SK-N-SH (cell line): ENCODE measurements at regions not wholly inside any gene's neighbourhood (a gene's known extent, or its start where the extent isn't known, plus 50 kb on each side); places are given as distances from the start of the nearest gene placed in this dataset.

Source experiments
- CTCF ChIA-PET: fragments of 300-600, 350-600 bp; formaldehyde crosslinking; extraction: SDS; loops from one replicate; lab custom pipeline; 2021; lab: Yijun Ruan, JAX
- POLR2A ChIA-PET: fragments of 350-600 bp; sonication (Branson Sonifier 250); formaldehyde crosslinking; extraction: SDS; loops from one replicate; lab custom pipeline; 2020; ENCODE audit warnings: antibody characterized with exemption, inconsistent platforms; lab: Yijun Ruan, JAX
- DNase-seq: peaks from one replicate; pipeline ENCODE4 v3.0.0; 2012
- H2AFZ ChIP-seq: fragments of 200-600 bp; sonication (generic); 2 replicates; pipeline ENCODE4 v1.8.1; 2016; ENCODE audit warnings: antibody characterized with exemption, mild to moderate bottlenecking, low read depth
- H3F3A ChIP-seq: fragments of 200-600 bp; sonication (generic); replicated peaks from 2 replicates; pipeline ENCODE3; 2016; ENCODE audit warnings: antibody characterized with exemption, mild to moderate bottlenecking; ENCODE audit not compliant: insufficient read depth
- H3K27ac ChIP-seq, 2 experiments: fragments of 200-500 bp in 1 of 2; fragments of 200-600 bp in 1 of 2; sonication (Bioruptor generic) in 1 of 2; sonication (generic), shearing (Covaris generic) in 1 of 2; 2 replicates each; pipeline versions ENCODE4 v1.5.1 to v1.6.1; 2014 to 2016; ENCODE audit warnings: low read depth in 2 of 2, inconsistent platforms in 1 of 2, low read length in 1 of 2, mild to moderate bottlenecking in 1 of 2, mixed read lengths in 1 of 2
- H3K27me3 ChIP-seq: fragments of 200-600 bp; sonication (generic), shearing (Covaris generic); 2 replicates; pipeline ENCODE4 v1.6.1; 2016; ENCODE audit warnings: mixed run types; ENCODE audit not compliant: insufficient read depth
- H3K36me3 ChIP-seq, 2 experiments: fragments of 200-500 bp in 1 of 2; fragments of 200-600 bp in 1 of 2; sonication (Bioruptor generic) in 1 of 2; sonication (generic) in 1 of 2; replicated peaks in 1 of 2; 2 replicates each; pipeline versions ENCODE3 to v1.5.1; 2014 to 2016; ENCODE audit warnings: low read length in 1 of 2, mild to moderate bottlenecking in 1 of 2; ENCODE audit not compliant: insufficient read depth in 2 of 2, control insufficient read depth in 1 of 2
- H3K4me1 ChIP-seq, 2 experiments: fragments of 200-500 bp in 1 of 2; fragments of 200-600 bp in 1 of 2; sonication (Bioruptor generic) in 1 of 2; sonication (generic), shearing (Covaris generic) in 1 of 2; 2 replicates each; pipeline versions ENCODE4 v1.5.1 to v1.6.1; 2014 to 2016; ENCODE audit warnings: low read depth in 1 of 2, low read length in 1 of 2, mixed run types in 1 of 2; ENCODE audit not compliant: insufficient read depth in 2 of 2, control insufficient read depth in 1 of 2
- H3K4me2 ChIP-seq: fragments of 200-600 bp; sonication (generic), shearing (Covaris generic); 2 replicates; pipeline ENCODE4 v1.6.1; 2017; ENCODE audit warnings: mixed run types
- H3K4me3 ChIP-seq, 2 experiments: fragments of 200-500 bp in 1 of 2; fragments of 200-600 bp in 1 of 2; sonication (Bioruptor generic) in 1 of 2; sonication (generic), shearing (Covaris generic) in 1 of 2; 2 replicates each; pipeline versions ENCODE4 v1.5.1 to v1.8.1; 2014 to 2016; ENCODE audit warnings: low read depth in 2 of 2, inconsistent platforms in 1 of 2, low read length in 1 of 2, mild to moderate bottlenecking in 1 of 2, mixed read lengths in 1 of 2, moderate library complexity in 1 of 2
- H3K79me2 ChIP-seq: fragments of 200-600 bp; sonication (generic); 2 replicates; pipeline ENCODE4 v1.8.1; 2017; ENCODE audit warnings: mild to moderate bottlenecking; ENCODE audit not compliant: insufficient read depth
- H3K9ac ChIP-seq: fragments of 200-600 bp; sonication (generic); 2 replicates; pipeline ENCODE4 v1.6.1; 2017; ENCODE audit warnings: mixed run types
- H3K9me2 ChIP-seq: fragments of 200-600 bp; sonication (generic); 2 replicates; pipeline ENCODE4 v1.6.1; 2017; ENCODE audit warnings: mixed run types
- H3K9me3 ChIP-seq: fragments of 200-600 bp; sonication (generic); 2 replicates; pipeline ENCODE4 v1.6.1; 2017; ENCODE audit warnings: mixed run types, mild to moderate bottlenecking, moderate library complexity
- H4K20me1 ChIP-seq: fragments of 200-600 bp; sonication (generic); 2 replicates; pipeline ENCODE4 v1.6.1; 2017; ENCODE audit warnings: mild to moderate bottlenecking, mixed run types; ENCODE audit not compliant: insufficient read depth
- CHD2 ChIP-seq: fragments of 150-350 bp; IDR thresholded peaks from 2 replicates; pipeline ENCODE4 v1.6.1; 2018; ENCODE audit warnings: low read length; ENCODE audit not compliant: partially characterized antibody
- ELF1 ChIP-seq: IDR thresholded peaks from 2 replicates; pipeline ENCODE4 v1.4.0; 2012
- EP300 ChIP-seq, 2 experiments: IDR thresholded peaks; 2 replicates each; pipeline versions ENCODE4 v1.4.0 to v1.6.1; 2012; ENCODE audit warnings: borderline replicate concordance in 1 of 2, low read depth in 1 of 2, low read length in 1 of 2
- EZH2phosphoT487 ChIP-seq: fragments of 200-600 bp; sonication (generic); IDR thresholded peaks from 2 replicates; pipeline ENCODE4 v1.6.1; 2017; ENCODE audit warnings: low read depth, mixed run types, mild to moderate bottlenecking, antibody characterized with exemption, moderate library complexity, borderline replicate concordance
- FOSL2 ChIP-seq: IDR thresholded peaks from 2 replicates; pipeline ENCODE4 v1.4.0; 2012; ENCODE audit warnings: low read depth, mild to moderate bottlenecking, moderate library complexity, borderline replicate concordance
- IRF3 ChIP-seq: fragments of 150-350 bp; IDR thresholded peaks from 2 replicates; pipeline ENCODE4 v1.6.1; 2016; ENCODE audit warnings: mild to moderate bottlenecking, low read depth, low read length
- MAX ChIP-seq: IDR thresholded peaks from 2 replicates; pipeline ENCODE4 v1.4.0; 2012; ENCODE audit warnings: low read depth
- MEF2A ChIP-seq: IDR thresholded peaks from 2 replicates; pipeline ENCODE4 v1.4.0; 2012; ENCODE audit warnings: low read depth, borderline replicate concordance
- NFIC ChIP-seq: IDR thresholded peaks from 2 replicates; pipeline ENCODE4 v1.4.0; 2012; ENCODE audit warnings: borderline replicate concordance
- NRF1 ChIP-seq: IDR thresholded peaks from 2 replicates; pipeline ENCODE4 v1.6.1; 2012; ENCODE audit warnings: low read depth, mild to moderate bottlenecking, low read length
- PBX3 ChIP-seq: IDR thresholded peaks from 2 replicates; pipeline ENCODE4; 2012
- POLR2AphosphoS5 ChIP-seq: IDR thresholded peaks from 2 replicates; pipeline ENCODE4 v1.6.1; 2012; ENCODE audit warnings: low read depth, low read length
- RAD21 ChIP-seq: IDR thresholded peaks from 2 replicates; pipeline ENCODE4 v1.6.1; 2012; ENCODE audit warnings: mild to moderate bottlenecking, low read length
- REST ChIP-seq: IDR thresholded peaks from 2 replicates; pipeline ENCODE4 v1.6.1; 2012; ENCODE audit warnings: mild to moderate bottlenecking, low read depth, low read length, moderate library complexity
- RFX5 ChIP-seq: IDR thresholded peaks from 2 replicates; pipeline ENCODE4 v1.6.1; 2012; ENCODE audit warnings: mild to moderate bottlenecking, improper control_type of control experiment, low read length
- RXRA ChIP-seq: IDR thresholded peaks from 2 replicates; pipeline ENCODE4 v1.4.0; 2012; ENCODE audit warnings: low read depth, mild to moderate bottlenecking, borderline replicate concordance
- SMC3 ChIP-seq: IDR thresholded peaks from 2 replicates; pipeline ENCODE4 v1.6.1; 2012; ENCODE audit warnings: low read depth, low read length, improper control_type of control experiment
- TAF1 ChIP-seq: IDR thresholded peaks from 2 replicates; pipeline ENCODE4 v1.6.1; 2012; ENCODE audit warnings: low read depth, mild to moderate bottlenecking, low read length, moderate library complexity, borderline replicate concordance
- TCF12 ChIP-seq: IDR thresholded peaks from 2 replicates; pipeline ENCODE4 v1.4.0; 2012
- TEAD4 ChIP-seq: IDR thresholded peaks from 2 replicates; pipeline ENCODE4 v1.4.0; 2012; ENCODE audit warnings: mild to moderate bottlenecking, borderline replicate concordance; ENCODE audit not compliant: insufficient read depth
- YY1 ChIP-seq: IDR thresholded peaks from 2 replicates; pipeline ENCODE4 v1.4.0; 2012; ENCODE audit warnings: low read depth, mild to moderate bottlenecking
- ZBTB33 ChIP-seq: IDR thresholded peaks from 2 replicates; pipeline ENCODE4 v1.4.0; 2012; ENCODE audit warnings: low read depth, borderline replicate concordance
- WGBS: methylation state at CpG from one replicate; pipeline ENCODE4 v1.1.6; 2017; ENCODE audit warnings: low lambda C conversion rate; 5-methylcytosine and 5-hydroxymethylcytosine counted together

- H3F3A ChIP-seq, result no peaks in the 10 kb centered on the region
- CTCF ChIA-PET, result no interaction called here
- H2AFZ ChIP-seq, result no peak overlapping the region
- 46% methylated on average over 4 of the region's 4 CpGs for WGBS
- no peak overlapping the region; a peak in 1 of 4 replicates for H3K27ac ChIP-seq
- H3K4me2 ChIP-seq, result no peak overlapping the region
- no peaks in the 10 kb centered on the region for H3K79me2 ChIP-seq
- no peak for DNase-seq
- TF ChIP-seq NRF1 (no peak), ELF1 (no peak), EZH2phosphoT487 (no peak), RAD21 (no peak), SMC3 (no peak), TAF1 (no peak), PBX3 (no peak), FOSL2 (no peak), MEF2A (no peak), RFX5 (no peak), NFIC (no peak), CHD2 (no peak), TCF12 (no peak), RXRA (no peak), MAX (no peak), EP300 (IDR thresholded peaks at IDR 0.05; ENCODE audit: borderline replicate concordance in 1 of 2, low read depth in 1 of 2, low read length in 1 of 2) (no peak), POLR2AphosphoS5 (no peak), TEAD4 (no peak)
- no peaks in the 10 kb centered on the region for H4K20me1 ChIP-seq
- H3K9ac ChIP-seq, result no peak overlapping the region
- POLR2A ChIA-PET, result no interaction called here
- peaks cover 0 to 7% of the 10 kb centered on the region in 2 experiments; a peak in 2 of 4 replicates for H3K4me1 ChIP-seq
- no peak overlapping the region for H3K4me3 ChIP-seq
- H3K36me3 ChIP-seq, result no peaks in the 10 kb centered on the region
- H3K9me2 ChIP-seq, result no peaks in the 10 kb centered on the region
- H3K27me3 ChIP-seq, result no peaks in the 10 kb centered on the region
- H3K9me3 ChIP-seq, result no peaks in the 10 kb centered on the region
Observed at GRCh38 chr1:239457491-239458143, 71.2 kb downstream of the CHRM3 start.

- H3K36me3 ChIP-seq, result no peaks in the 10 kb centered on the region
- DNase-seq, result no peak
- H3K27me3 ChIP-seq, result no peaks in the 10 kb centered on the region
- ChIA-PET CTCF (no interaction called here), POLR2A (no interaction called here)
- no peaks in the 10 kb centered on the region for H3K79me2 ChIP-seq
- no peak overlapping the region; a peak in 1 of 4 replicates for H3K27ac ChIP-seq
- no peaks in the 10 kb centered on the region for H3K9me3 ChIP-seq
- no peak overlapping the region for H3K4me2 ChIP-seq
- no peaks in the 10 kb centered on the region for H3F3A ChIP-seq
- no peaks in the 10 kb centered on the region for H3K9me2 ChIP-seq
- peaks cover 0 to 7% of the 10 kb centered on the region in 2 experiments; a peak in 2 of 4 replicates for H3K4me1 ChIP-seq
- no peak overlapping the region for H2AFZ ChIP-seq
- H3K4me3 ChIP-seq, result no peak overlapping the region
- H4K20me1 ChIP-seq, result no peaks in the 10 kb centered on the region
- 45% methylated on average over 4 of the region's 4 CpGs for WGBS
- no peak overlapping the region for H3K9ac ChIP-seq
- TF ChIP-seq POLR2AphosphoS5, result no peak
- no peak for TF ChIP-seq ZBTB33
- TF ChIP-seq EZH2phosphoT487, result no peak
- TF ChIP-seq YY1, result no peak
- TF ChIP-seq EP300 (IDR thresholded peaks at IDR 0.05; ENCODE audit: borderline replicate concordance in 1 of 2, low read depth in 1 of 2, low read length in 1 of 2), result no peak
- no peak for TF ChIP-seq NFIC
- TF ChIP-seq REST, result no peak
- no peak for TF ChIP-seq IRF3
Observed at GRCh38 chr1:239458144-239458500, 71.8 kb downstream of the CHRM3 start.
